RWPE1 (cell line): ENCODE measurements at regions not wholly inside any gene's neighbourhood (a gene's known extent, or its start where the extent isn't known, plus 50 kb on each side); places are given as distances from the start of the nearest gene placed in this dataset.

ENCODE experiments used
- CTCF ChIA-PET: fragments of 350-600 bp; sonication (Branson Sonifier 250); formaldehyde crosslinking; extraction: SDS; loops from one replicate; lab custom pipeline; 2021; lab: Yijun Ruan, JAX
- POLR2A ChIA-PET: fragments of 400-600 bp; formaldehyde crosslinking; extraction: SDS; loops from one replicate; lab custom pipeline; 2020; ENCODE audit warnings: antibody characterized with exemption; ENCODE audit not compliant: low non-redundant PET; lab: Yijun Ruan, JAX
- DNase-seq: peaks from one replicate; pipeline ENCODE4 v3.0.0; 2012; ENCODE audit warnings: low spot score
- H3K27ac ChIP-seq: fragments of 450-650 bp; 2 replicates; pipeline ENCODE4 v1.5.1; 2017
- CTCF ChIP-seq: fragments of 450-650 bp; conservative IDR thresholded peaks from 2 replicates; pipeline ENCODE4 v1.5.1; 2017; ENCODE audit warnings: low read depth, mild to moderate bottlenecking

- CTCF ChIA-PET, result no interaction called here
- DNase-seq, result no peak
- no peak overlapping the region for H3K27ac ChIP-seq
- POLR2A ChIA-PET, result no interaction called here
- TF ChIP-seq CTCF, result no peak
Measured at GRCh38 chr12:87303396-87304012, 725.7 kb downstream of the C12orf50 start.

GRCh38 chr12:87302126-87302745 is 727.0 kb downstream of the C12orf50 start:
- ChIA-PET CTCF (no interaction called here), POLR2A (no interaction called here)
- no peak for TF ChIP-seq CTCF
- no peak overlapping the region for H3K27ac ChIP-seq
- DNase-seq, result no peak

- ChIA-PET CTCF (interaction anchor here (0.7 kb wide), 1 partner anchor 533 kb away, joined by 3 read pairs; no protein-coding TSS in a partner anchor), POLR2A (no interaction called here)
- H3K27ac ChIP-seq, result no peak overlapping the region
- no peak for TF ChIP-seq CTCF
- no peak for DNase-seq
Measured at GRCh38 chr12:87290505-87290904, 738.7 kb downstream of the C12orf50 start.

- no peak overlapping the region for H3K27ac ChIP-seq
- POLR2A ChIA-PET, result no interaction called here
- no peak for TF ChIP-seq CTCF
- CTCF ChIA-PET, result interaction anchor here (0.6 kb wide), 1 partner anchor 165 kb away, joined by 3 read pairs; no protein-coding TSS in a partner anchor
- no peak for DNase-seq
Measured at GRCh38 chr12:87283886-87284285, 745.3 kb downstream of the C12orf50 start.

GRCh38 chr12:87283111-87283510 is 746.1 kb downstream of the C12orf50 start:
- H3K27ac ChIP-seq, result no peak overlapping the region
- no peak for DNase-seq
- POLR2A ChIA-PET, result no interaction called here
- CTCF ChIA-PET, result no interaction called here
- no peak for TF ChIP-seq CTCF

- ChIA-PET POLR2A (no interaction called here), CTCF (no interaction called here)
- TF ChIP-seq CTCF, result no peak
- H3K27ac ChIP-seq, result no peak overlapping the region
- DNase-seq, result no peak
Measured at GRCh38 chr12:87280893-87281292, 748.3 kb downstream of the C12orf50 start.
